ENCODE measurements at regions not wholly inside any gene's neighbourhood (a gene's known extent, or its start where the extent isn't known, plus 50 kb on each side); places are given as distances from the start of the nearest gene placed in this dataset.

DNA sequence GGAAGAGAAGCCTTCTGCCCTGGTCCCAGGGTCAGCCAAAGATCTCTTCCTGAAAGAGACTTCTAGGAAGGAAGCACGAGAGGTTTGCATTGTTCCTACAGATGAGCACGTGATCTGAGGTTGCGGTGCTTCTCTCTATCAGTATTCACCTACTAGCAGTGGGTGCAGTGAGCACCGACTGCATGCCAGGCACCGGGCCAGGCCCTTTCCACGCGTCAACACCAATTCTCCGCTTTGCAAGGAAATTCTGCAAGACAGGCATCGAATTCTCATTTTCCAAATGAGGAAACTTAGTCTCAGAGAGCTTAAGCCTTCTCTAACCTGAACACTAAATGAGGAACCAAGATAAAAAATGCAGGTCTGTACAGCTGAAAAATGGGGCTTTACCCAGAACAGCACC, 151.5 kb upstream of the MYCN start:
- peaks cover 47% of the 10 kb centered on the region for H3K4me1 Mint-ChIP-seq
- H3K9me3 Mint-ChIP-seq = peaks cover 6% of the 10 kb centered on the region
- TF ChIP-seq, protein P1, sequence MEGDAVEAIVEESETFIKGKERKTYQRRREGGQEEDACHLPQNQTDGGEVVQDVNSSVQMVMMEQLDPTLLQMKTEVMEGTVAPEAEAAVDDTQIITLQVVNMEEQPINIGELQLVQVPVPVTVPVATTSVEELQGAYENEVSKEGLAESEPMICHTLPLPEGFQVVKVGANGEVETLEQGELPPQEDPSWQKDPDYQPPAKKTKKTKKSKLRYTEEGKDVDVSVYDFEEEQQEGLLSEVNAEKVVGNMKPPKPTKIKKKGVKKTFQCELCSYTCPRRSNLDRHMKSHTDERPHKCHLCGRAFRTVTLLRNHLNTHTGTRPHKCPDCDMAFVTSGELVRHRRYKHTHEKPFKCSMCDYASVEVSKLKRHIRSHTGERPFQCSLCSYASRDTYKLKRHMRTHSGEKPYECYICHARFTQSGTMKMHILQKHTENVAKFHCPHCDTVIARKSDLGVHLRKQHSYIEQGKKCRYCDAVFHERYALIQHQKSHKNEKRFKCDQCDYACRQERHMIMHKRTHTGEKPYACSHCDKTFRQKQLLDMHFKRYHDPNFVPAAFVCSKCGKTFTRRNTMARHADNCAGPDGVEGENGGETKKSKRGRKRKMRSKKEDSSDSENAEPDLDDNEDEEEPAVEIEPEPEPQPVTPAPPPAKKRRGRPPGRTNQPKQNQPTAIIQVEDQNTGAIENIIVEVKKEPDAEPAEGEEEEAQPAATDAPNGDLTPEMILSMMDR (conservative IDR thresholded peaks at IDR 0.05) = no peak
- peak overlapping the region; percentile 38 for H3K4me3 Mint-ChIP-seq
- DNase-seq (ENCODE audit: low read depth, low spot score) = no peak
- H3K36me3 Mint-ChIP-seq (ENCODE audit: low read depth) = no peaks in the 10 kb centered on the region
- no peaks in the 10 kb centered on the region for H3K27me3 Mint-ChIP-seq (ENCODE audit: low read depth)
- H3K27ac Mint-ChIP-seq (ENCODE audit: unreplicated experiment) = peak overlapping the region; percentile 66

DNA sequence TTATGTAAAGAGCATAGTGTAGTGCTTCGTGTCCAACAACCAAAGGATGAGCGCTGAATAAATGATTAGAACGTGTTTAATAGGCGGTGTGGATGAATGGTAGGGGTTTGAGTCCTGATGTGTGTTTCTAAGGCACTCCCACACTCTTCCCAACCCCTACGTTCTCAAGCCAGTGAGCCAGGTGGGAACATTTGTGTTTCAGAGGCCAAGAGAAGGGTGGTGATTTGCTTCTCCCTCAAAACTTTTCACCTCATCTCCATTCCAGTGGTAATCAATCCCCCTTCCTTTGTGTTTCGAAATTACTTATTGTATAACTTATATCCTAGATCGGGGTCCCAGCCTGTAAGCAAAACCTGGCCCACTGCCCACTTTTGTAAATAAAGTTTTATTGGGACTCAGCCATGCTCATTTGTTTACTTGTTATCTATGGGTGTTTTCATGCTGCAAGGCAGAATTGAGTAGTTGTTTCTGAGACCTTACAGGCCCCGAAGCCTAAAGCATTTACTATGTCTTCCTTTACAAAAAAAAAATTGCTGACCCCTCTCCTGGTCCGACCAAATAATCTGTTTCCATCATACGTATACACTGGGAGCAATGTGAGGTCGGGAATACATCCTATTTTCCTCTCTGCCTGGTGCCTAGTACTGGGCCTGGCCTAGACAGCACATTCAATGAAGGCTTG, 150.8 kb upstream of the MYCN start:
- Mint-ChIP-seq H3K27ac (ENCODE audit: unreplicated experiment) (no peak overlapping the region), H3K4me1 (peaks cover 47% of the 10 kb centered on the region), H3K27me3 (ENCODE audit: low read depth) (no peaks in the 10 kb centered on the region), H3K9me3 (peaks cover 6% of the 10 kb centered on the region), H3K36me3 (ENCODE audit: low read depth) (no peaks in the 10 kb centered on the region), H3K4me3 (no peak overlapping the region)
- DNase-seq (ENCODE audit: low read depth, low spot score) = no peak
- TF ChIP-seq, protein P1 (conservative IDR thresholded peaks at IDR 0.05) = no peak

DNA sequence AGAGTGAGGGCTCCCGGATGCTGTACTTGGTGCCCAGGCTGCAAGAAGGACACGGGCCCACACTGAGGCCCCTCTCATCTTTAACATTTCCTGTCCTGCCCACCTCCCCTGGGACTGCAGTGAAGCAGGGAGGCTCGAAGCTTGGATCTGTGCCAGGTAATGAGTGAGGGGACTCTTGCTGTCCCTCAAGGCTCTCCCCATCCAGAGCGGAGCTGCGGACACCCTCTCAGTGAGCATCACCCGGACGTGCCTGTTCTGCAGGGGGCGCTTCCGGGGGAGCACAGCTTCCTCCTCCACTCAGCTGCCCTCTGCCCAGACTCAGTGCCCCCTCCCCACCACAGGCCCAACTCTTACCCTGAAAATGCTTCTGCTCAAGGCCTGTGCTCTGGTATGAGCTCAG, 150.0 kb upstream of the MYCN start:
- Mint-ChIP-seq H3K4me1 (peaks cover 43% of the 10 kb centered on the region), H3K36me3 (ENCODE audit: low read depth) (no peaks in the 10 kb centered on the region), H3K9me3 (peaks cover 6% of the 10 kb centered on the region), H3K4me3 (no peak overlapping the region), H3K27me3 (ENCODE audit: low read depth) (no peaks in the 10 kb centered on the region), H3K27ac (ENCODE audit: unreplicated experiment) (no peak overlapping the region)
- TF ChIP-seq, protein P1 (conservative IDR thresholded peaks at IDR 0.05) = no peak
- DNase-seq (ENCODE audit: low read depth, low spot score) = no peak

DNA sequence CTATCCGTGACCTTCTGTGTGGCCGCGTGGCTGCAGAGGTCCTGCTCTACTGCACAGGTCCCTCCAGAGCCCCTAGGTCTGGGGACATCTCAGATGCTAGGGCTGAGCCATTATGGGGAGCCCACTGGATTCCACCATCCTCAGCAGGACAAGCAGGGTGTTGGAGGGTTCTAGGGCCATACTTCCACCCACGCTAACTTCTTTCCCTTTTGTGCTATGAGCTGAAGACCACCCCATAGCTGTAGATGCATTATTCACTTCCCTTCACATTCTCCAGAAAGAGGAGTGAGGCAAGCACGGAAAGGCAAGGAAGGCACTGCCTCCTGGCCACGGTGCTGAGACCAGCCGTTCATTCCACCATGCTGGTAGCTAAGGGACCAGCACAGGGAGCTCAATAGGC, 149.5 kb upstream of the MYCN start:
- TF ChIP-seq, protein P1 (conservative IDR thresholded peaks at IDR 0.05) = no peak
- Mint-ChIP-seq H3K36me3 (ENCODE audit: low read depth) (no peaks in the 10 kb centered on the region), H3K9me3 (peaks cover 6% of the 10 kb centered on the region), H3K4me1 (peaks cover 38% of the 10 kb centered on the region), H3K4me3 (no peak overlapping the region), H3K27me3 (ENCODE audit: low read depth) (no peaks in the 10 kb centered on the region), H3K27ac (ENCODE audit: unreplicated experiment) (no peak overlapping the region)
- DNase-seq (ENCODE audit: low read depth, low spot score) = no peak

DNA sequence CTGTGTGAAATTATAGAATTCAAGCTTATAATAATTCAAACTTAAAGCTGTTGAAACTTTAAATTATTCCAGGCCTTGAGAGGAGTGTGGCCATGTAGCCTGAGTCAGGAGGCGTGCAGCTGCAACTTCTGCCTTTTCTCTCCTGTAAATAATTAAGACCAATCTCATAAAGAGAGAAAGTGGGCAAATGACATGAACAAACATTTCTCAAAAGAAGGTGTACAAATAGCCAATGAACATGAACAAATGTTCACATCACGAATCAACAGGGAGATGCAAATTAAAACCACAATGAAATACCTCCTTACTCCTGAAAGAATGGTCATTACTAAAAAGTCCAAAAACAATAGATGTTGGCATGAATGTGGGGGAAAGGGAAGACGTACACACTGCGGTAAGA, 149.1 kb upstream of the MYCN start:
- H3K27me3 Mint-ChIP-seq (ENCODE audit: low read depth) = no peaks in the 10 kb centered on the region
- no peaks in the 10 kb centered on the region for H3K36me3 Mint-ChIP-seq (ENCODE audit: low read depth)
- H3K9me3 Mint-ChIP-seq = peaks cover 6% of the 10 kb centered on the region
- H3K4me3 Mint-ChIP-seq = no peak overlapping the region
- H3K27ac Mint-ChIP-seq (ENCODE audit: unreplicated experiment) = peak overlapping the region; percentile 15
- TF ChIP-seq, protein P1 (conservative IDR thresholded peaks at IDR 0.05) = no peak
- DNase-seq (ENCODE audit: low read depth, low spot score) = no peak
- peaks cover 41% of the 10 kb centered on the region for H3K4me1 Mint-ChIP-seq

Measured in neural crest cell (in vitro differentiated cells).